ENCODE measurements at regions not wholly inside any gene's neighbourhood (a gene's known extent, or its start where the extent isn't known, plus 50 kb on each side); places are given as distances from the start of the nearest gene placed in this dataset.

DNA sequence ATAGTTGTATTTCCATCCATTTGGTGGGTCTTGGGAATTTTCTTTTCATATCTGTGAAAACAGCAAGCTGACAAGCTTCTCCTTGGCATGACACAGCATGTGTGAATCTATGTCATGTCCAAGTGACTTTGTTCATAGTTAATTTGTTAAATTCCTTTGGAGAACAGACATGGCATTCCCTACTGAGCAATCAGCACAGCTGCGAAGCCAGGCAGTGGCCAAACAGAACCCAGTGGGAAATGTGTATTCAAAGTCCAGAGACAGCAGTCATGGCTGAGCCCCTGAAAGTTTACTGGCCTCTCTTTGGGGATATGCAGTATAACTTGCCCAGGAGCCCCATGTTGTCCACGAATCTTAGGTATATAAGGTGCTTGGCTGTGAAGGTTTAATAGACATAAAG, 474.7 kb downstream of the NKX6-1 start:
- TF ChIP-seq EZH2phosphoT487 (IDR thresholded peaks at IDR 0.05; ENCODE audit: unreplicated experiment) (no peak), POLR2AphosphoS5 (IDR thresholded peaks at IDR 0.05; ENCODE audit: low read depth) (no peak), JUNB (IDR thresholded peaks at IDR 0.05; ENCODE audit: unreplicated experiment) (no peak), CREB1 (CRISPR knock-in tag; IDR thresholded peaks at IDR 0.05; ENCODE audit: low read depth) (no peak)
- TF ChIP-seq, protein P1, sequence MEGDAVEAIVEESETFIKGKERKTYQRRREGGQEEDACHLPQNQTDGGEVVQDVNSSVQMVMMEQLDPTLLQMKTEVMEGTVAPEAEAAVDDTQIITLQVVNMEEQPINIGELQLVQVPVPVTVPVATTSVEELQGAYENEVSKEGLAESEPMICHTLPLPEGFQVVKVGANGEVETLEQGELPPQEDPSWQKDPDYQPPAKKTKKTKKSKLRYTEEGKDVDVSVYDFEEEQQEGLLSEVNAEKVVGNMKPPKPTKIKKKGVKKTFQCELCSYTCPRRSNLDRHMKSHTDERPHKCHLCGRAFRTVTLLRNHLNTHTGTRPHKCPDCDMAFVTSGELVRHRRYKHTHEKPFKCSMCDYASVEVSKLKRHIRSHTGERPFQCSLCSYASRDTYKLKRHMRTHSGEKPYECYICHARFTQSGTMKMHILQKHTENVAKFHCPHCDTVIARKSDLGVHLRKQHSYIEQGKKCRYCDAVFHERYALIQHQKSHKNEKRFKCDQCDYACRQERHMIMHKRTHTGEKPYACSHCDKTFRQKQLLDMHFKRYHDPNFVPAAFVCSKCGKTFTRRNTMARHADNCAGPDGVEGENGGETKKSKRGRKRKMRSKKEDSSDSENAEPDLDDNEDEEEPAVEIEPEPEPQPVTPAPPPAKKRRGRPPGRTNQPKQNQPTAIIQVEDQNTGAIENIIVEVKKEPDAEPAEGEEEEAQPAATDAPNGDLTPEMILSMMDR (conservative IDR thresholded peaks at IDR 0.05; ENCODE audit: low read depth in 2 of 2) = no peak

All from GM23338 (cell line).